ENCODE measurements at regions not wholly inside any gene's neighbourhood (a gene's known extent, or its start where the extent isn't known, plus 50 kb on each side); places are given as distances from the start of the nearest gene placed in this dataset.

- H3K4me3 ChIP-seq (ENCODE audit: low read depth, low read length): no peak overlapping the region
- no peak for TF ChIP-seq CTCF (IDR thresholded peaks at IDR 0.05; ENCODE audit: low read depth, low read length)
Observed at GRCh38 chr5:33067291-33067690, 356.2 kb downstream of the NPR3 start.

GRCh38 chr5:33068786-33069185 is 357.7 kb downstream of the NPR3 start:
- H3K4me3 ChIP-seq (ENCODE audit: low read depth, low read length): no peak overlapping the region
- TF ChIP-seq CTCF (IDR thresholded peaks at IDR 0.05; ENCODE audit: low read depth, low read length): no peak

GRCh38 chr5:33072296-33072695 is 361.2 kb downstream of the NPR3 start:
- H3K4me3 ChIP-seq (ENCODE audit: low read depth, low read length): no peak overlapping the region
- TF ChIP-seq CTCF (IDR thresholded peaks at IDR 0.05; ENCODE audit: low read depth, low read length): no peak

DNA sequence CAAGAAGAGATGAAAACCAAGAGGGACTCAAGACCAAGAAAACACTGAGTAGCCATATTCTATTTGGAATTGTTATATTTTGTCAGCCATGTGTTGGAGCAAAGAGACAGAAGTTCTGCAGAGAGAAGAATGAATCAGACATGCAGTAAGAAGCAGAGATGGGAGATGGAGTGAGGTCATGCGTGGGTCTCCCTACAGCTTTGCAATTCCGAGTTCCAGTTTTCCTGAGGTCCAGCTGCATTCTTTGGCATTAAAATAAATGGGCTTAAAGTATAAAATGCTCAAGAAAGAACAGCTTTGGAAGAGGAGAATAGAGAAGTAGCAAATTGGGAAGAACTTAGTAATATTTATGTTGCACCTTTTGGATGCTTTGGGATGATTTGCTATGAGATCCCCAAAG is 361.6 kb downstream of the NPR3 start:
- TF ChIP-seq CTCF (IDR thresholded peaks at IDR 0.05; ENCODE audit: low read depth, low read length): no peak
- H3K4me3 ChIP-seq (ENCODE audit: low read depth, low read length): no peak overlapping the region

DNA sequence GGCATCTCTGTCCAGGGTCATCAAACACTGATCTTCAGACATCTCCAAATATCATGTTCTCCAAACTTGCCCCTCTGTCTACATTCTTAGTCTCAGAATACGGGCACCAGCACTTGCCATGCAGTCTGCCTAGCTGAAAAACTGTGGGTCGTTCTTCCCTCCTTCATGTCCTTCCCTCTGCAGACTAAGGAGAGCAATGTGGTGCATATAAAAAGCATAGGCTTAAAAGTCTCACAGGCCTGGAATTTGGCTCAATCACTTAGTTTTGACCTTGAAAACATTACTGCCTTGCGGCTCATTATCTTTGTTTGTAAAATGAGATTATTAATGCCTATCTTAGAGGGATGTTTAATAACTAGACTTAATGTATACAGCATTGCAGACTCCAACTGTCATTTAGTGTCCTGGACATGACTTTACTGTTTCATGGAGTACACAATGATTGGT is 362.8 kb downstream of the NPR3 start:
- H3K4me3 ChIP-seq (ENCODE audit: low read depth, low read length): no peak overlapping the region
- no peak for TF ChIP-seq CTCF (IDR thresholded peaks at IDR 0.05; ENCODE audit: low read depth, low read length)

DNA sequence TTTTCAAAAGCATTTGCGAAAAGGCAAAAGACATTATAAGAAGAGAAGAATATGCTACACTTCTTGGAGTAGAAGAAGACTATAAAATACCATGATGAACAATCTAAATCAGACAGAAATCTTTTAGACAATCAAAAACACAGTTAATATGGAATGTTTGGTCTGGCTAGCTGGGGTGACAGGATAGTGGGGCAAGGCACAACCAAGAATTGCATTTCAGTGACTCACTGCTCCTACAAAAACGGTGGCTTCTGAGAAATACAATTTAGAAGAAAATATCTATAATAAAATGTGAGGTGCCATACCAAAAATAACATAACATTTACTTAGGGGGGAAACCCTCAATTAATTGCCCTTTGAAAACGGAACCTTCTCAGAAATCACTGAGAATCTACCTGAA is 363.4 kb downstream of the NPR3 start:
- H3K4me3 ChIP-seq (ENCODE audit: low read depth, low read length): no peak overlapping the region

DNA sequence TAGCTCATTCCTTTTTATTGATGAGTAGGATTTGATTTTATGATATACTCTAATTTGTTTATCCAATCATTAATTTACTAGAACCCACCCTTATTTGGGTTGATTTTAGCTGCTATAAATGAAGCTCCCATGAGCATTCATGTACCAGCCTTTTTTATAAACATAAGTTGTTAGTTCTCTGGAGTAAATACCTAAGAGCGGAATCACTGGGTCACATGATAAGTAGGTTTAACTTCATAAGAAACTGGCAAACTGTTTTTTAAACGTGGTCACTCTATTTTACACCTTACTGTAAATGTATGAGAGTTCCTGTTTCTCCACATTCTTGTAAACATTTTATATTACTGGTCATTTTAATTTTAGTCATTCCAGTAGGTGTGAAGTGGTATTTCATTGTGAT is 364.6 kb downstream of the NPR3 start:
- no peak for TF ChIP-seq CTCF (IDR thresholded peaks at IDR 0.05; ENCODE audit: low read depth, low read length)
- no peak overlapping the region for H3K4me3 ChIP-seq (ENCODE audit: low read depth, low read length)

More for the DNA sequence above, 363.4 kb downstream of the NPR3 start:
- TF ChIP-seq CTCF (IDR thresholded peaks at IDR 0.05; ENCODE audit: low read depth, low read length): no peak
